HAP-1 (cell line): ENCODE measurements at regions not wholly inside any gene's neighbourhood (a gene's known extent, or its start where the extent isn't known, plus 50 kb on each side); places are given as distances from the start of the nearest gene placed in this dataset.
"Not testable (repeated sequence)": the region's sequence is repeated elsewhere in the genome, so short reads cannot be mapped to it uniquely, and the experiment has no call there.

Experiments
- DNase-seq, 2 experiments: peaks; one replicate each; pipeline ENCODE4 v3.0.0-alpha.2; 2016 to 2020; ENCODE audit warnings: low spot score in 2 of 2
- H3K27me3 ChIP-seq: fragments of 250-450 bp; sonication (Bioruptor Pico); 2 replicates; pipeline ENCODE4 v1.5.1; 2020; ENCODE audit warnings: low read depth, mild to moderate bottlenecking, moderate library complexity
- H3K36me3 ChIP-seq: fragments of 250-450 bp; sonication (Bioruptor Pico); replicated peaks from 2 replicates; pipeline ENCODE4 v1.5.1; 2020; ENCODE audit warnings: mild to moderate bottlenecking
- H3K4me1 ChIP-seq: fragments of 250-450 bp; sonication (Bioruptor Pico); 2 replicates; pipeline ENCODE4 v1.5.1; 2020; ENCODE audit warnings: mild to moderate bottlenecking
- H3K4me3 ChIP-seq: fragments of 250-450 bp; sonication (Bioruptor Pico); 2 replicates; pipeline ENCODE4 v1.5.1; 2020; ENCODE audit warnings: mild to moderate bottlenecking, moderate library complexity
- H3K9me3 ChIP-seq: fragments of 250-450 bp; sonication (Bioruptor Pico); 2 replicates; pipeline ENCODE4 v1.5.1; 2020; ENCODE audit warnings: mild to moderate bottlenecking, moderate library complexity
- in situ Hi-C: fragments of 300-500 bp; cut with MboI; formaldehyde crosslinking; loops from 3 replicates; pipeline ENCODE4 v1.14.3; 2020; ENCODE audit warnings: low sequenced_read_pairs, inconsistent platforms, mixed read lengths

DNA sequence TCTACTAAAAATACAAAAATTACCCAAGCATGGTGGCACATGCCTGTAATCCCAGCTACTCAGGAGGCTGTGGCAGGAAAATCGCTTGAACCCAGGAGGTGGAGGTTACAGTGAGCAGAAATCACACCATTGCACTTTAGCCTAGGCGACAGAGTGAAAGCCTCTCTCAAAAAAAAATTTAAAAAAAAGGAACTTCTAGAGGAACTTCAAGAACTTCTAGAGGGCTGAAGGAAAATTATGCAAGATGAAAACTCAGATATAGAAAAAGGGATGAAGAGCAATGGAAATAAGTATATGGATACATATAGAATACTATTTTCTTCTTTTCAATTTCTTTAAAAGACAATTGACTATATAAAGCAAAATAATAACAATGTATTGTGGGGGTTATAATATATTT is 51.2 kb upstream of the PRR5 start:
- no peaks in the 10 kb centered on the region for H3K4me1 ChIP-seq
- DNase-seq = no peak
- no peaks in the 10 kb centered on the region for H3K36me3 ChIP-seq
- H3K4me3 ChIP-seq = no peak overlapping the region
- H3K9me3 ChIP-seq = no peaks in the 10 kb centered on the region; the same call in 1 of the 2 replicates
- in situ Hi-C loops = no loop called here
- no peaks in the 10 kb centered on the region for H3K27me3 ChIP-seq

DNA sequence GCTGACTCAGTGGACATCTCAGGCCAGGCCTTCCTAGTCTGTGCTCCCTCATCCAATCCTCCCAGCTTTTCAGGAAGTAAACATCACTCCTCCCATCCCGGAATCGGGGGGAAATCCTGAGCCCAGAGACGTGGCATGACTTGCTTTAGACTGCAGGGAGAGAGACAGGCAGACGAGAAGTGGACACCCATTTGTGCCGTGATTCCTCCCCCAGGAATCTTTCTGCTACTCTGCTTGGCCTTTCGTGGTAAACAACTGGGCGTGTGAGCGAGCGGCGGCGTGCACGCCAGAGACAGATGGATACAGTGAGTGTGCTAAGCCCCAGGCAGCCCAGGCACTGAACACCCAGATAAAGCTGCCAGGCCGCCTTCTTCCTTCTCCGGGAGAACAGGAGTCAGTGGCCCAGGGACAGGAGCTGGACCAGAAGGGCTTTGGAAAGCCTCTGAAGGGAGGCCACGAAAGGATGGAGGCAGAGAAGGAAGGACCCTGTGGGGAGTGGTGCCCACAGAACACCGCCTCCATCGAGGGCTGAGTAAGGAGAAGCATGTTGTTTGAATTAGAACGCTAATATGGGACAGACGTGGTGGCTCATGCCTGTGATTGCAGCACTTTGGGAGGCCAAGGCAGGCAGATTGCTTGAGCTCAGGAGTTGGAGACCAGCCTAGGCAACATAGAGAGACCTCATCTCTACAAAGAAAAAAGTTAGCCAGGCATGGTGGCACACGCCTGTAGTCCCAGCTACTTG is 53.0 kb upstream of the PRR5 start:
- in situ Hi-C loops = loop anchor here (25.0 kb wide), 1 partner anchor 1262 kb away; no protein-coding TSS in a partner anchor
- no peaks in the 10 kb centered on the region for H3K36me3 ChIP-seq
- no peak overlapping the region for H3K4me3 ChIP-seq
- H3K9me3 ChIP-seq = peaks cover 6% of the 10 kb centered on the region; the same call in 1 of the 2 replicates
- H3K4me1 ChIP-seq = no peaks in the 10 kb centered on the region
- H3K27me3 ChIP-seq = no peaks in the 10 kb centered on the region; the same call in 1 of the 2 replicates
- DNase-seq = no peak

DNA sequence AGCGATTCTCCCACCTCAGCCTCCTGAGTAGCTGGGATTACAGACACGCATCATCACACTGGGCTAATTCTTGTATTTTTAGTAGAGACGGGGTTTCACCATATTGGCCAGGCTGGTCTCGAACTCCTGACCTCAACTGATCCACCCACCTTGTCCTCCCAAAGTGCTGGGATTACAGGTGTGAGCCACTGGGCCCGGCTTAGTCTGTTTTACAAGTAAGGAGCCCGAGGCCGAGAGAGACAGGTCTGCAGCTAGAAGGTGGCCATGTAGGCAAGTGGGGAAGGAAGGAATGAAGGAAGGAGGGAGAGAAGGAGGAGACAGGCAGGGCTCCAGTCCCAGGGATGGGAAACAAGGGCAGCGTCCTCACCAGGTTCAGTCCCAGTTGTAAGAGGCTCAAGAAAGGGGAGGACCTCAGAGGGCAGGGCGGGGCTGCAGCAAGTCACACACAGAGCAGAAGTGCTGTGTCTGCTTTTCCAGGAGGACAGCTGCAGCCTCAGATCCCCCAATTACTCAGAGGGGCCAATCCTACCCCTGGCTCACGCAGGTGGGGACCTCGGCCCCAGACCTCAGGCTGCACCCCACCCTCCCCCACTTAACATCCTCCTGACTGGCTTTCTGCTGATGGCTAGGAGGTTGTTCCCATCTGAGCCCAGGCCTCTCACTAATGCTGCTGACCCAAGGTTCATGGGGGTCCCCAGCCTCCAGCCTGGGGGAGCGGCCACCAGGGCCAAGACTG is 53.8 kb upstream of the PRR5 start:
- in situ Hi-C loops = loop anchor here (25.0 kb wide), 1 partner anchor 1261 kb away; no protein-coding TSS in a partner anchor
- Histone ChIP-seq H3K9me3 (peaks cover 6% of the 10 kb centered on the region; the same call in 1 of the 2 replicates), H3K4me3 (no peak overlapping the region), H3K36me3 (no peaks in the 10 kb centered on the region), H3K4me1 (no peaks in the 10 kb centered on the region), H3K27me3 (no peaks in the 10 kb centered on the region; the same call in 1 of the 2 replicates)
- DNase-seq = no peak

DNA sequence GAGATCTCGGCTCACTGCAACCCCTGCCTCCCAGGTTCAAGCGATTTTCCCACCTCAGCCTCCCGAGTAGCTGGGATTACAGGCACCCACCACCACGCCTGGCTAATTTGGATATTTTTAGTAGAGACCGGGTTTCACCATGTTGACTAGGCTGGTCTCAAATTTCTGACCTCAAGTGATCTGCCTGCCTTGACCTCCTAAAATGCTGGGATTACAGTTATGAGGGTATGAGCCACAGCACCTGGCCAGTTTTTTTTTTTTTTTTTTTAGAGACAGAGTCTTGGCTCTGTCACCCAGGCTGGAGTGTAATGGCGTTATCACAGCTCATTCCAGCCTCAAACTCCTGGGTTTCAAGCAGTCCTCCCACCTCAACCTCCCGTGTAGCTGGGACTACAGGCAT is 54.9 kb upstream of the PRR5 start:
- in situ Hi-C loops = loop anchor here (25.0 kb wide), 1 partner anchor 1260 kb away; no protein-coding TSS in a partner anchor

DNA sequence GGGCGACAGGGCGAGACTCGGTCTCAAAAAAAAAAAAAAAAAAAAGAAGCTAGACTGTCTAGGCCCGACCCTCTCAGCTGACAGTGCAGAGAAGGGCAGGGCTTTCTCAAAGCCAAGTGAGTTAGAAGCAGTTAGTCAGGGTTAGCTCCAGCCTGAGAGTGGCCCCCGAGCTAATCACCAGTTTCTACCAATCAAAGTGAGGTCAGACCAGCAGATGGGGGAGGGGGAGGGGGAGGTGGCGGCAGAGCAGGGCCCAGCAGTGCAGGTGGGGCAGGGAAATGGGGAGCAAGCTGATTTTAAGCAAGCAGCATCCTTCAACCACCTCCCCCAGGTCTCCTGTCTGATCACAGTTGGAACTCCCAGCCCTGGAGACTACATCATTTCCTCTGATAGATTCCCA is 55.3 kb upstream of the PRR5 start:
- H3K27me3 ChIP-seq = no peaks in the 10 kb centered on the region; the same call in 1 of the 2 replicates
- DNase-seq = no peak
- no peak overlapping the region for H3K4me3 ChIP-seq
- in situ Hi-C loops = loop anchor here (25.0 kb wide), 1 partner anchor 1259 kb away; no protein-coding TSS in a partner anchor
- peaks cover 6% of the 10 kb centered on the region; the same call in 1 of the 2 replicates for H3K9me3 ChIP-seq
- H3K4me1 ChIP-seq = no peaks in the 10 kb centered on the region
- no peaks in the 10 kb centered on the region for H3K36me3 ChIP-seq

More for the DNA sequence above, 54.9 kb upstream of the PRR5 start:
- no peak for DNase-seq
- H3K4me3 ChIP-seq = no peak overlapping the region
- no peaks in the 10 kb centered on the region for H3K4me1 ChIP-seq
- H3K9me3 ChIP-seq = peaks cover 6% of the 10 kb centered on the region; the same call in 1 of the 2 replicates
- no peaks in the 10 kb centered on the region; the same call in 1 of the 2 replicates for H3K27me3 ChIP-seq
- no peaks in the 10 kb centered on the region for H3K36me3 ChIP-seq

DNA sequence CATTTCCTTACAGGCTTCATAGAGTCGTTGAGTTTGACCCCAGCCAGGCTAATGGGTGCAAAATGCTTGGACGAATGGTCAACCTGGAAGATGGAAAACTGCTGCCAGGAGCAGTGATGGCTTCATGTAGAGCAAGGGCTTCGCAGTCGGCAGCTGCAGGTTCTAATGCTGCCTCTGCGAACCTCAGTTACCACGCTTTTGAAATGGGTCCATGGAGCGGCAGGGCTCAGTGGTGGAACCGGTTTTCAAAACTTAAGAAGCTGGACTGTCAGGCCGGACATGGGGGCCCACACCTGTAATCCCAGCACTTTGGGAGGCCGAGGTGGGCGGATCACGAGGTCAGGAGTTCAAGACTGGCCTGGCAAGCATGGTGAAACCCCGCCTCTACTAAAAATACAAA is 55.9 kb upstream of the PRR5 start:
- H3K4me3 ChIP-seq = no peak overlapping the region
- no peaks in the 10 kb centered on the region; the same call in 1 of the 2 replicates for H3K27me3 ChIP-seq
- H3K4me1 ChIP-seq = no peaks in the 10 kb centered on the region
- DNase-seq = no peak
- in situ Hi-C loops = loop anchor here (25.0 kb wide), 1 partner anchor 1259 kb away; no protein-coding TSS in a partner anchor
- peaks cover 6% of the 10 kb centered on the region; the same call in 1 of the 2 replicates for H3K9me3 ChIP-seq
- no peaks in the 10 kb centered on the region for H3K36me3 ChIP-seq

DNA sequence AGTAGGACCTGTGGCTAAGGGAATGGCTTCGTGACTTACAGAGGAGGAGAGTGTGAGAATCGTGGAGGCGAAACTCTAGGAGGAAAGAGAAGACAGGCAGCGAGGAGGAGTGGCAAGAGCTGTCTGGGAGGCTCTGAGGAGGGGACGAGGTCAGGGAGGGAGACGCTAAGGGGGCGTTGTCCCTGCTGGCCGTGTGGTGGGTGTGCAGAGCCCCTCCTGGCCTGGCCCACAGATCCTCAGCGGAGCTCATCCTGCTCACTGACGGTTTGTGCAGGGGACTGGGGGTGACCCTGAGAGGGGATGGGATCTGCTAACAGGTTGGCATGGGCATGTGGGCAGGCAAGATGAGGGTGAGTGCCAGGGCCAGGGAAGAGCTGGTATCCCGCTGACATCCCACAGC is 56.5 kb upstream of the PRR5 start:
- Histone ChIP-seq H3K4me3 (no peak overlapping the region), H3K4me1 (no peaks in the 10 kb centered on the region), H3K9me3 (peaks cover 6% of the 10 kb centered on the region; the same call in 1 of the 2 replicates), H3K36me3 (no peaks in the 10 kb centered on the region), H3K27me3 (no peaks in the 10 kb centered on the region; the same call in 1 of the 2 replicates)
- in situ Hi-C loops = loop anchor here (25.0 kb wide), 1 partner anchor 1258 kb away; no protein-coding TSS in a partner anchor
- DNase-seq = no peak

DNA sequence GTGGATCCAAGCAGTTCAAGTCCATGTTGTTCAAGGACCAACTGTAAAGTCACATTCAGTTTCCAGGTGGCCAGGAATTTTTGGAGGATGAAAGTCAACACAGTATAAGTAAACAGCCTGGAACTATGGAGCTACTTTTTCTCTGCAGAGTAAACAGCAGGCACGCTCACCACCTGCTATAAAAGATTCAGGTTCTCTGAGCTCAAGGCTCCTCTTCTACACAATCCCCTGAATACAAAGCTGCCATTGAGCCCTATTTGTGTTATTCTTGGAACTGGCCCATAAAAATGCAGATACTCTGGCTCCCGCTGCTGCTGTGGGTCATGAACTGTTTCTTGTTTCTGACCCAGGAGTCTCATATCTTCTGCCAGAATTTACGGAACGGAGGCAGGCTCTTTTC is 56.9 kb upstream of the PRR5 start:
- H3K27me3 ChIP-seq = no peaks in the 10 kb centered on the region; the same call in 1 of the 2 replicates
- H3K36me3 ChIP-seq = no peaks in the 10 kb centered on the region
- peaks cover 6% of the 10 kb centered on the region; the same call in 1 of the 2 replicates for H3K9me3 ChIP-seq
- in situ Hi-C loops = loop anchor here (25.0 kb wide), 1 partner anchor 1258 kb away; no protein-coding TSS in a partner anchor
- no peak for DNase-seq
- no peak overlapping the region for H3K4me3 ChIP-seq
- no peaks in the 10 kb centered on the region for H3K4me1 ChIP-seq

DNA sequence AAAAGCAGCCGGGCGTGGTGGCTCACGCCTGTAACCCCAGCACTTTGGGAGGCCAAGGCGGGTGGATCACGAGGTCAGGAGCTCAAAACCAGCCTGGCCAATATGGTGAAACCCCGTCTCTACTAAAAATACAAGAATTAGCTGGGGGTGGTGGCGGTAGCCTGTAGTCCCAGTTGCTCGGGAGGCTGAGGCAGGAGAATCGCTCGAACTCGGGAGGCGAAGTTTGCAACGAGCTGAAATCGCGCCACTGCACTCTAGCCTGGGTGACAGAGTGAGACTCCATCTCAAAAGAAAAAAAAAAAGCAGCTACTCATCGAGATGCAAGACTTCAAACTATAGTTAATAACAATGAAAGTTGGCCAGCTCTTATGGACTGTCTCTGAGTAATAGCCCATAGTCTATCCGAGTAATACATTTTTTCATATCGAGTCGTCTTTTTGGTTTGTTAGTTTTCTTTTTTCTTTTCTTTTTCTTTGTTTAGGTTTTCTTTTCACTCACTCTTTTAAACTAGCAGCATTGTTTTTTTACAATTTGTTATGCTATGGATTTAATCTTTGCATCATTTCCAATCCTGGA is 58.4 kb upstream of the PRR5 start:
- H3K36me3 ChIP-seq, H3K4me3 ChIP-seq, DNase-seq, H3K9me3 ChIP-seq, H3K4me1 ChIP-seq, H3K27me3 ChIP-seq: not testable (repeated sequence)
- in situ Hi-C loops = loop anchor here (25.0 kb wide), 1 partner anchor 1256 kb away; no protein-coding TSS in a partner anchor

DNA sequence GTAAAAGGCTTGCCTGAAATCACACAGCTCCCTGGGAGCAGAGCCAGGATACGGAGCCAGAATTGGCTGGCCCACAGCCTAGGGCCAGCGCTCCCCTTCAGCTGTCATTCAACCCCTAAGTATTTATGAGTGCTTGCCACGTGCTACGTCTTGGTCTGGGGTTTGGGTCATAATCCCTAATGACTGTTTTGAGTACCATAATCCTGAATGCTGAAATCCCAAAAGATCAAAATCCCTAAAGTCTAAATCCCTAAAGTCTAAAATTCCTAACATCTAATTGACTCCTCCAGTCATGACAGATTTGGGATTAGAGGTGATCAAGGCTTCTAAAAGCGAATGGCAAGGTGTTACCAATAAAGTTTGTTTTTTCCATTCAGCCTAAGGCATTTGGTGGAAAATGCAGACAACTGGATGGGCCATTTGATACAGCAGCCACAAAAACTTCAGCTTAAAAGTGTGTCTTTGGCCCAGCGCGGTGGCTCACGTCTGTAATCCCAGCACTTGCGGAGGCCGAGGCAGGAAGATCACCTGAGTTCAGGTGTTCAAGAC is 59.8 kb upstream of the PRR5 start:
- Histone ChIP-seq H3K9me3 (peaks cover 6% of the 10 kb centered on the region; the same call in 1 of the 2 replicates), H3K4me3 (no peak overlapping the region), H3K4me1 (no peaks in the 10 kb centered on the region), H3K36me3 (no peaks in the 10 kb centered on the region), H3K27me3 (no peaks in the 10 kb centered on the region; the same call in 1 of the 2 replicates)
- in situ Hi-C loops = loop anchor here (25.0 kb wide), 1 partner anchor 1255 kb away; no protein-coding TSS in a partner anchor
- DNase-seq = no peak

DNA sequence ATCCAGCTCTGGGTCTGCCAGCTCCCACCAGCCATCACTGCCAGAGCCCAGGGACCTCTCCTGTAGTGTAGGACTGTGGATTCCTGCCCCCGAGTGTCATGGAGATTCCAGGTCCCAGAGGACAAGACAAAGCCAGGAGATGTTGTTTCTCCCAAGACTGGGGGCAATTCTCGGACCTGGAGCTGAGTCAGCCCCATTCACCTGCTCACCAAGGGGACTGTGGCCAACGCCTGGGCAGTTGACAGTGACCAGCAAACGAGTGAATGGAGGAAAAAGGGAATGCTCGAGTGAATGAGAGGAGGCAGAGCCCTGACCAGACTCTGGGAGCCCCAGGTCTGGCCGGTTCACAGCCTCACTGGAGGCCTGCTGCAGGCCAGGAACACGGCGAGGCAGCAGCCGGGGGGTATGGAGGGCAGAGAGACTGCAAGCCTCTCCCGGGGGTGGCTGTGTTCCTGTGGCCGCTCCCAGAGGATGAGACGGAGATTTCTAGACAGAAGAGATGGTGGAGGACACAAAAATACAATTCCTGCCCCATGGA is 61.3 kb upstream of the PRR5 start:
- in situ Hi-C loops = loop anchor here (25.0 kb wide), 1 partner anchor 1253 kb away; no protein-coding TSS in a partner anchor
- Histone ChIP-seq H3K9me3 (peaks cover 6% of the 10 kb centered on the region; the same call in 1 of the 2 replicates), H3K4me1 (no peaks in the 10 kb centered on the region), H3K4me3 (no peak overlapping the region), H3K36me3 (no peaks in the 10 kb centered on the region), H3K27me3 (no peaks in the 10 kb centered on the region; the same call in 1 of the 2 replicates)
- no peak for DNase-seq

DNA sequence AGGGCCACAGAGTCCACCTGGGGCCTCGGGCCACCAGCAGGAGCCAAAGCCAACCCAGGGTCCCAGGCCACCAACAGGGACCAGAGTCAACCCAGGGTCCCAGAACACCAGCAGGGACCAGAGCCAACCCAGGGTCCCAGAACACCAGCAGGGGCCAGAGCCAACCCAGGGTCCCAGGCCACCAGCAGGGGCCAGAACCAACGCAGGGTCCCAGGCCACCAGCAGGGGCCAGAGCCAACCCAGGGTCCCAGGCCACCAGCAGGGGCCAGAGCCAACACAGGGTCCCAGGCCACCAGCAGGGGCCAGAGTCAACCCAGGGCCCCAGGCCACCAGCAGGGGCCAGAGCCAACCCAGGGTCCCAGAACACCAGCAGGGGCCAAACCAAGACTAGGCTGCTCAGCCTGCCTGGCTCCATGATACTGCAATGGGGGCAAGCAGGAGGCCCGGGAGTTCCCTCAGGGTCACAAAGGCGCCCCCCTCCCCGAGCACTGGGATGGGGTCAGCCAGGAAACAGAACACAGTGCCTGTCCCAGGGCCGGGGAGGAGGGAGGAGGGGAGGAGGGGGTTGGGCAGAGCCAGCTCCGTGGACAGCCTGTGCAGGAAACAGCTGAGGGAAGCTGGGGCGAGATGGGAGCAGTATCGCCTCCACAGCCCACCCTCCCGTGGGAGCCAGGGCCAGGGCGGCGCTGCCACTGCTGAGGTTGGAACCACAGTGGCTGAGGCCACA is 62.0 kb upstream of the PRR5 start:
- no peaks in the 10 kb centered on the region; the same call in 1 of the 2 replicates for H3K27me3 ChIP-seq
- DNase-seq = no peak
- no peak overlapping the region for H3K4me3 ChIP-seq
- in situ Hi-C loops = loop anchor here (25.0 kb wide), 1 partner anchor 1253 kb away; no protein-coding TSS in a partner anchor
- H3K4me1 ChIP-seq = no peaks in the 10 kb centered on the region
- peaks cover 1% of the 10 kb centered on the region; the same call in 1 of the 2 replicates for H3K9me3 ChIP-seq
- no peaks in the 10 kb centered on the region for H3K36me3 ChIP-seq
